Uterus (tissue), 2 donors: ENCODE measurements at regions not wholly inside any gene's neighbourhood (a gene's known extent, or its start where the extent isn't known, plus 50 kb on each side); places are given as distances from the start of the nearest gene placed in this dataset.

Source experiments
- POLR2A ChIP-seq, 2 donors: fragments of 450-650 bp; IDR thresholded peaks; one replicate each; pipeline ENCODE4 v1.6.1; 2016; ENCODE audit warnings: antibody characterized with exemption in 2 of 2, mild to moderate bottlenecking in 1 of 2, moderate library complexity in 1 of 2
- TF ChIP-seq, protein P1 (sequence below), 4 experiments: fragments of 200-600 bp in 2 of 4; fragments of 450-650 bp in 2 of 4; sonication (generic) in 2 of 4; IDR thresholded peaks; one replicate each; pipeline ENCODE4 v1.5.1; 2016 to 2019; ENCODE audit warnings: antibody characterized with exemption in 4 of 4, mild to moderate bottlenecking in 2 of 4, moderate library complexity in 1 of 4

DNA sequence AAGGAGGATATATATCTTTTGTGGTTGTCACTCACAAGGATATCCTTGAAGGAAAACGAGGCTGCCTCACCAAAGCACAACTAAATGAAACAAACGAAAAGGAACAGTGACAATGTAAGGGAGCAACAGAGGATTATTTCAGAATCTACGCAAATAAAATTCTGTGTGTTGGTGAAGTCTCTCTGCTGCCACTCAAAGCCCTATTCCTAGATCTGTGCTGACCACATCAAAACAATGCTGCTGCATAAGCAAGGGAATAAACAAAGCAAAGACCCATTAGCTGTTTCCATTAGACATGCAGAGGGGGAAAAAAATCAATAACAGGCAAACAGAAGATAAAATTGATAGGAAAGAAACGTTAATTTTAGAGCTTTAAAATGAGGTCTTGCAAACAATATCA is 204.4 kb downstream of the MZT1 start:
- no peak for TF ChIP-seq POLR2A (IDR thresholded peaks at IDR 0.05)
- TF ChIP-seq, protein P1, sequence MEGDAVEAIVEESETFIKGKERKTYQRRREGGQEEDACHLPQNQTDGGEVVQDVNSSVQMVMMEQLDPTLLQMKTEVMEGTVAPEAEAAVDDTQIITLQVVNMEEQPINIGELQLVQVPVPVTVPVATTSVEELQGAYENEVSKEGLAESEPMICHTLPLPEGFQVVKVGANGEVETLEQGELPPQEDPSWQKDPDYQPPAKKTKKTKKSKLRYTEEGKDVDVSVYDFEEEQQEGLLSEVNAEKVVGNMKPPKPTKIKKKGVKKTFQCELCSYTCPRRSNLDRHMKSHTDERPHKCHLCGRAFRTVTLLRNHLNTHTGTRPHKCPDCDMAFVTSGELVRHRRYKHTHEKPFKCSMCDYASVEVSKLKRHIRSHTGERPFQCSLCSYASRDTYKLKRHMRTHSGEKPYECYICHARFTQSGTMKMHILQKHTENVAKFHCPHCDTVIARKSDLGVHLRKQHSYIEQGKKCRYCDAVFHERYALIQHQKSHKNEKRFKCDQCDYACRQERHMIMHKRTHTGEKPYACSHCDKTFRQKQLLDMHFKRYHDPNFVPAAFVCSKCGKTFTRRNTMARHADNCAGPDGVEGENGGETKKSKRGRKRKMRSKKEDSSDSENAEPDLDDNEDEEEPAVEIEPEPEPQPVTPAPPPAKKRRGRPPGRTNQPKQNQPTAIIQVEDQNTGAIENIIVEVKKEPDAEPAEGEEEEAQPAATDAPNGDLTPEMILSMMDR (IDR thresholded peaks at IDR 0.05) = no peak
